Neural progenitor cell (in vitro differentiated cells): ENCODE measurements at regions not wholly inside any gene's neighbourhood (a gene's known extent, or its start where the extent isn't known, plus 50 kb on each side); places are given as distances from the start of the nearest gene placed in this dataset.

Experiments used
- EZH2 ChIP-seq: fragments of 200-600 bp; sonication (generic); IDR thresholded peaks from 2 replicates; pipeline ENCODE4 v1.6.1; 2017; ENCODE audit warnings: antibody characterized with exemption, mild to moderate bottlenecking, moderate library complexity
- EZH2phosphoT487 ChIP-seq: fragments of 200-600 bp; sonication (generic); IDR thresholded peaks from 2 replicates; pipeline ENCODE4 v1.6.1; 2017; ENCODE audit warnings: antibody characterized with exemption
- TF ChIP-seq, protein P1 (sequence below): fragments of 200-600 bp; sonication (generic); IDR thresholded peaks from 2 replicates; pipeline ENCODE4 v1.5.1; 2017; ENCODE audit warnings: antibody characterized with exemption, mild to moderate bottlenecking

- TF ChIP-seq, protein P1, sequence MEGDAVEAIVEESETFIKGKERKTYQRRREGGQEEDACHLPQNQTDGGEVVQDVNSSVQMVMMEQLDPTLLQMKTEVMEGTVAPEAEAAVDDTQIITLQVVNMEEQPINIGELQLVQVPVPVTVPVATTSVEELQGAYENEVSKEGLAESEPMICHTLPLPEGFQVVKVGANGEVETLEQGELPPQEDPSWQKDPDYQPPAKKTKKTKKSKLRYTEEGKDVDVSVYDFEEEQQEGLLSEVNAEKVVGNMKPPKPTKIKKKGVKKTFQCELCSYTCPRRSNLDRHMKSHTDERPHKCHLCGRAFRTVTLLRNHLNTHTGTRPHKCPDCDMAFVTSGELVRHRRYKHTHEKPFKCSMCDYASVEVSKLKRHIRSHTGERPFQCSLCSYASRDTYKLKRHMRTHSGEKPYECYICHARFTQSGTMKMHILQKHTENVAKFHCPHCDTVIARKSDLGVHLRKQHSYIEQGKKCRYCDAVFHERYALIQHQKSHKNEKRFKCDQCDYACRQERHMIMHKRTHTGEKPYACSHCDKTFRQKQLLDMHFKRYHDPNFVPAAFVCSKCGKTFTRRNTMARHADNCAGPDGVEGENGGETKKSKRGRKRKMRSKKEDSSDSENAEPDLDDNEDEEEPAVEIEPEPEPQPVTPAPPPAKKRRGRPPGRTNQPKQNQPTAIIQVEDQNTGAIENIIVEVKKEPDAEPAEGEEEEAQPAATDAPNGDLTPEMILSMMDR, result no peak
- TF ChIP-seq EZH2 (no peak), EZH2phosphoT487 (no peak)
Measured at GRCh38 chr5:81855591-81855990, 104.7 kb upstream of the SSBP2 start.
